GM19238 (cell line): ENCODE measurements at regions not wholly inside any gene's neighbourhood (a gene's known extent, or its start where the extent isn't known, plus 50 kb on each side); places are given as distances from the start of the nearest gene placed in this dataset.

Experiments
- DNase-seq: peaks from one replicate; pipeline ENCODE4 v3.0.0; 2011; ENCODE audit warnings: low spot score; ENCODE audit not compliant: insufficient read length

DNA sequence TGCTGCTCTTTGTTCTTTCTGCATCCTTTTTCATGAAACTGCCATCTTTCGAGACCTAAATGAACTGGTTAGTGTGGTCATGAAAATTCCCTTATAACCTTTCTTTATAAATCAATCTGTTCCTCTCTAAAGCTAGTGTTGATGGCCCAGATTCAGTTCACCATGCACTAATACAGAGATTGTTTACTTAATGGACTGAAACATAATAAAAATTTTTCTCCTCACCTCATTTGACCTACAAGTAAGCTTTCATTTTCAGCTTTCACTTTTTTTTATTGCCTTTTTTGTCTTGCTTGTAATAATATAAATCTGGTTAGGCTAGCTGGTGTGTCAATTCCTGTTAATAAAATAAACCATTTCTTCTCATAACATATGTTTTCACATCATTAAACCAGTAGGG, 183.8 kb downstream of the CCDC59 start:
- no peak for DNase-seq

DNA sequence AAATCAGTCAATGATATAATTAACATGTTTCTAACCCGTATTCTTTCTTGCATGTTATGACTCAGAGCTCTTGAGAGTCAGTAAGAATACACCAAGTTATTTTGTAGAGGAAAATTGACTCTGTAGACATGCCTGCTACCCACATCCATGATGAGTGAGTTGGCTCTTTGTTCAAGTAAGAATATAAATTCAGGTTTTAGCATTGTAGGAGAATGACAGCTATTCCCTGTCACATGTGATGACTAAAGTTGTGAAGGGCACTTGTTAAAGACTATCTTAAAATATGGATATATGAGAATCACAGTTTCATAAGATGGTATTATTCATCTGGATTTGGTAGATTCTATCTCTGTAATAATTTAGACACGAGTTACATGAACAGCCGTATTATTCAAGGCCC, 209.1 kb downstream of the CCDC59 start:
- no peak for DNase-seq

DNA sequence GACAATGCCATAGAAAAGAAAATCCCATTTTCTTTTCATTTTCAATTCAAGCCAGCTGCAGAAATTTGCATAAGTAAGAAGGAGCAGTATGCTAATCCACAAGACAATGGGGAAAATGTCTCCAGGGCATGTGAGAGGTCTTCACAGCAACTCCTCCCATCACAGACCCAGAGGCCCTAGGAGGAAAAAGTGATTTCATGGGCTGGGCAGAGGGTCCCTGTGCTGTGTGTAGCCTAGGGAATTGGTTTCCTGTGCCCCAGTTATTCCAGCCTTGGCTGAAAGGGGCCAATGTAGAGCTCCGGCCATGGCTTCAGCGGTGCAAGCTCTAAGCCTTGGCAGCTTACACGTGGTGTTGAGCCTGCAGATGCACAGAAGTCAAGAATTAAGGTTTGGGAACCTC, 211.4 kb downstream of the CCDC59 start:
- DNase-seq, result no peak

DNA sequence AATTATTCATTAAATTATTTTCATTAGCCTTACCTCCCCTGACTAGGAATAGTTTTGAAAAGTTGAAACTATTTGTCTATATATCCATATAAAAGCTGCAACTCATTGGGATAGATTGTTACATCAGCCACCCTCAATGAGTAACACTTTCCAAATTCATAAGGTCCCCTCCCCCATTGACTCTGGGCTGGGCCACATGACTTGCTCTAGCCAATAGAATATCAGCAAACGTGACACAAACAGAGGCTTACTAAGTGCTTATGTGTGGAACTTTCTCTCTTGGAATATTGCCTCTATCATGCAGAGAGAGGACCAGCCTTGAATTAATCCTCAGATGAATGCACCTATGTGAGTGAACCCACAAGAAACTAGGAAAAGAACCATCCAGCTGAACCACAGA, 213.7 kb downstream of the CCDC59 start:
- no peak for DNase-seq

DNA sequence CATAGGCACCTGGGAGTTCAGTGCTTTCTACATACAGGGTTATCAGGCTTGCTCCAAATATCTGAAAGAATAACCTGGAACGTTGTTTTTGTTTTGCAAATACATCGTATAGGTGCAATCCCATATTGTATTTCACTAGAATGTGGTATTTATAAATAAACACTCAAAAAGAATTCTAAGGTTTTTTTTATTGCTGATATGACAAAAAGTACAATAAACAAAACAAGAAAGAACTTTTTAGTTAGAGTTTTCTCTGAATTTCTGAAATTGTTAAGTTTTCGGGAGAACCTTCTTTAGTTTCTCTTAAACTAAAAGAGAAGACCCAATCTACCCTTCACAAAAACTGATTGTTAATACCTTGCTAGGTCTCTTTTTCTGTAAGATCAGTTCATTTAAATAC, 225.8 kb downstream of the CCDC59 start:
- DNase-seq, result no peak

DNA sequence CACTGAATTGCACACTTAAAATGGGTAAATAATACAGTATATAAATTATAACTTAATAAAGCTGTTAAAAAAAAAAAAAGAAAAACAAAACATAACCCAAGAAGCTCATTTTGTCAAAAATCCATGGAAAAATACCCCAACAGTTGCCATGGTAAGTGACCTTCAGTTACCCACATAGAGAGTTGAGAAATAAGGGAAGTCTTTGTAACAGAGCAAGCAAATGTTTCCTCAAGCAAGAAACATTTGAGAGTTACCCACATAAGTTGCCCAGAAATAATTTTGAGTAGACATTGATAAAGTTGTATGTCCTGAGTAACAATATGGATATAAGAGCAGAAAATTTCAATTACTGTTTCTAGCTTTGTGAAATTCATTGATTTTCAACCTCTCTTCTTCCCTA, 227.4 kb downstream of the CCDC59 start:
- DNase-seq, result no peak

DNA sequence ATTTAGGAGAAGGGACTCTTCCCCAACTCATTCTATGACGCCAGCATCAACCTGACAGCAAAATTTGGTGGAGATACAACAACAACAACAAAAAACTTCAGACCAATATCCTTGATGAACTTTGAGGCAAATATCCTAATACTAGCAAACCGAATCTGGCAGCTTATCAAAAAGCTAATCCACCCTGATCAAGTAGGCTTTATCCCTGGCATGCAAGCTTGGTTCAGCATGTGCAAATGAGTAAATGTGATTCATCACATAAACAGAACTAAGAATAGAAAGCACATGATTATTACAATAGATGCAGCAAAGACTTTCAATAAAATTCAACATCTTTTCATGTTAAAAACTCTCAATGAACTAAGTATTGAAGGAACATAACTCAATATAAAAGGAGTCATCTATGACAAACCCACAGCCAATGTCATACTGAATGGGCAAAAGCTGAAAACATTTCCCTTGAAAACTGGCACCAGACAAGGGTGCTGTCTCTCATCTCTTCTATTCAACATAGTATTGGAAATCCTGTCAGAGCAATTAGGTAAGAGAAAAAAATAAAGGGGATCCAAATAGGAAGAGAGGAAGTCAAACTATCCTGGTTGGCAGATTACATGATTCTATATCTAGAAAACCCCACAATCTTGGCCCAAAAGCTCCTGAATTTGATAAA, 233.3 kb downstream of the CCDC59 start:
- DNase-seq, result no peak

DNA sequence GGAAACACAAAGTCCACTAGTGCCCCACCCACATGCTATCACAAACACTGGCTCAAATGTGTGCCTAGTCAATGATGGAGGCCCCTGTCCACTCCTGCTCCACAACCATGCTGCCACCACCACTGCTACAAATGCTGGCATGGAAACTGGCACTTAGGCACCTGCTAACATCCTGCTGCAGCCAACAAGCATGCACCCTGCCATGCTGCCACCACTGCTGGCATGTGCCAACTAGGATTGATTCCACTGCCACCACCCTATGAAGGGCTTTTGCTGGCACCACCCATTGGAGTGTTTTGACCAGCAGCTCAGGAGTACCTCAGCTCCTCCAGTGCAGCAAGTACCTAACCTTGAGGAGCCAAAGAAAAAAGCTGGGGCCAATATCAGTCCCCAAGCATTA, 236.6 kb downstream of the CCDC59 start:
- no peak for DNase-seq

DNA sequence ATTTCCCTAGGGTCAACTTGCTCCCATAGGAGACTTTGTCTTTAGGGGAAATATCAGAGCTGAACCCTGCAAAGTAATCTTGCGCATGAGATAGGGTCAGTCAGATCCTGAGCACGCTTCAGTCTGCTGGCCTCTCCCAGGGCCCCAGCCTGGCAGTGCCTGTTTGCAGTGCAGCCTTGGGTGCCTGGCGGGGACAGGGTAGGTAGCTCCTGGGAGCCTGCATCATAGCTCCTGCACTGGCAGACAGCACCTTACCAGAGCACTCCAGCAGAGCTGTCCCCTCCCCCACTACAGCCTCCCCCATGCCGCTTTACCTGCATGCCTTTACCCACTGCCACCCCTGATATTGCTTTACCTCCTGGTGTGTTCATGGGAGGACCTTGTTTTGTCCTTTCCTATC, 237.3 kb downstream of the CCDC59 start:
- DNase-seq, result no peak

DNA sequence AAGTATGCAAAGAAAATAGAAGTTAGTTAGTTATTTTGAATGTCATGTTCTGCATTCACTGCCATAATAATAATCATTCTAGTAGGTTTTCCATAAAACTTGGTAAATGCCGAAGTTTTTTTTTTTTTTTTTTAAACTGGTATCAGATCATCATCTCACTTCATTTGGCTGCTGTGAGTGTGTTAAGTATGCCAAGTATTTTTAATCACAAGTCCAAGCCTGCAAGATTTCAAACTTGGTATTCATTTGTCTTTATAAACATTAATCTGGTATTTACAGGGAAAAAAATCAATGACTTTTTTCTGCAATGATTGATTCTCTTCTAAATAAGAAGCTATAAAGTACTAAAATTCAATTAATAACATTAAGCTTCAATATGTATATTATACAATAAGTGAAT, 248.9 kb downstream of the CCDC59 start:
- DNase-seq, result no peak

DNA sequence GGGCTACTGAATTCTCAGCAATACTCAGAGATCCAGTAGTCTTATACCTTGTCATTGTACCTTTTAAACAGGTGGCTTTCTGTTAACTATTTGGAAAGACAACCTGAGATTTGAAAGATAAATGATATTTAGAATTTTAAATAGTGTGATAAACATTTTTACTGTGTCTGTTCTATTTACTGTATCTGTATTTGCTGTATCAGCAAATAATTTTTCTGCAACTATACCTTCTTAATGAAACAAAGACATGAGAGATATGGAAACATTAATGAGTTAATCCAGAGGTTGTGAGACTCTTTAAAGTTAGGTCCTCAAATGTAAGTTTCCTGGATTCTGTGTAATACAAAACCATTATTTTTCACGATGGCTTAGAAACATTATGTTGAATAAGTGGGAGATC, 249.6 kb downstream of the CCDC59 start:
- no peak for DNase-seq

DNA sequence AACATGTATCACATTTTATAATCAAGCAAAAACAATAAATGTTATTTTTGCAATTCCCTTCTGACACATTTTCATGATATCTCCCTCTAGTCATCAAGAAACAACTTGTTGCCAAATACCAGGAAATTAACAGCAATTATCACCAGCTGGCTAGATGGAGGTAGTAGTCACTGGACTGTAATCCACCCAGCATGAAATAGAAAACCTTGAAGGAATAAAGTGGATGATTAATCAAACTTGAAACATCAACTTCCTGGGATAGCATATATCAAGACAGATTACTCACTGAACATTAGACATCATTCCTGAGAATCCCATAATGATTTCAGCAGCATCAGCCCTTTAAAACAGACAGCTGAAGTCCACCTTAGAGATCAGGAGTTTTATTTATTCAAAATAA, 259.0 kb downstream of the CCDC59 start:
- no peak for DNase-seq

DNA sequence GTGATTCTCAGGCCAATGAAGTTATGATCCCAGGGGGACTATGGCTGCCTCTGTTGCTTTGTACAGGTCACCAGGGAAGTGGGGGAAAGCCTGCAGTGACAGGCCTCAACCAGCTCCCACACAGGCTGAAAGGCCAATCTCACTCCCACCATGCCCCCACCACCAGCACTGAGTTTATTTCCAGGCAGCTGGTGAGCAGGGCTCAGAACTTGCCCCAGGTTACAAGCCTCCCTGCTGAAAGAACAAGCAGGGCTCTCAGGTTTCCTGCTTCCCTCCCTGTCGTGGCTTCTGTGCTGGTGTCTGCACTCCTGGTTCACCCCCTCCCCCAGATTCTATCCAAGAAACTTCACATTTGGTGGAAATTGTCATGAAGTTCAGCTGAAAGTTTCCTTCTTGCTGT, 260.3 kb downstream of the CCDC59 start:
- no peak for DNase-seq

DNA sequence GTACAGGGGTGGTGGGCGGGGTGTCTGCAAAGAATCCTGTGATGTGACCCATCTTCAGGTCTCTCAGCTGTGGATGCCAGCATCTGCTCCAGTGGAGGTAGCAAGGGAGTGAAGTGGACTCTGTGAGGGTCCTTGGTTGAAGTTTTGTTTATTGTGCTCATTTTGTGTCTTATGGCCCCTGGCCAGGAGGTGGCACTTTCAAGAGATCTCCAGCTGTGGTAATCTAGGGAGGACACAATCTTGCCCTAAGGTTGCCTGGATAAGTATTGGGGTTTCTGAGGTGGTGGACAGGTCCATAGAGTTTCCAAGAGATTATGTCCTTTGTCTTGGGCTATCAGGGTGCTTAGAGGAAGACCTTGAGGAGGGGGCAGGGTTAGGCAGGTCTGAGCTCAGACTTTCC, 260.7 kb downstream of the CCDC59 start:
- DNase-seq, result no peak

DNA sequence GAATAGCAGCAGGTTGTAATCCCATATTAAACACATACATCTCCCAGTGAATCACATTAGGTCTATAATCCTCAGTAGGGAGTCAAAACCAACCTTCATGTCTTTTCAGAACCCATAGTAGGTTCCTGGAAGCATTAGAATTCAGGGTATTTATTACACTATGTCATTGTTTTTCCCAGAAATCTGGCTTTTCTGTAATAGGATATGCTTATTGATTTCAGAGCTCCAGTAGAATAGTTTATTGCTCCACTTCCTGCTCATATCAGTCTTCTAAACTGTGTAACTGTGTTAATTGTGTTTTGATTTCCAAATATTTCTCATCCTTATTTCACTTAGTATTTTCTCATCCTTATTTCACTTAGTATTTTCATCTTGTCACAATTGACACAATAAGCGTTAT, 268.0 kb downstream of the CCDC59 start:
- no peak for DNase-seq

DNA sequence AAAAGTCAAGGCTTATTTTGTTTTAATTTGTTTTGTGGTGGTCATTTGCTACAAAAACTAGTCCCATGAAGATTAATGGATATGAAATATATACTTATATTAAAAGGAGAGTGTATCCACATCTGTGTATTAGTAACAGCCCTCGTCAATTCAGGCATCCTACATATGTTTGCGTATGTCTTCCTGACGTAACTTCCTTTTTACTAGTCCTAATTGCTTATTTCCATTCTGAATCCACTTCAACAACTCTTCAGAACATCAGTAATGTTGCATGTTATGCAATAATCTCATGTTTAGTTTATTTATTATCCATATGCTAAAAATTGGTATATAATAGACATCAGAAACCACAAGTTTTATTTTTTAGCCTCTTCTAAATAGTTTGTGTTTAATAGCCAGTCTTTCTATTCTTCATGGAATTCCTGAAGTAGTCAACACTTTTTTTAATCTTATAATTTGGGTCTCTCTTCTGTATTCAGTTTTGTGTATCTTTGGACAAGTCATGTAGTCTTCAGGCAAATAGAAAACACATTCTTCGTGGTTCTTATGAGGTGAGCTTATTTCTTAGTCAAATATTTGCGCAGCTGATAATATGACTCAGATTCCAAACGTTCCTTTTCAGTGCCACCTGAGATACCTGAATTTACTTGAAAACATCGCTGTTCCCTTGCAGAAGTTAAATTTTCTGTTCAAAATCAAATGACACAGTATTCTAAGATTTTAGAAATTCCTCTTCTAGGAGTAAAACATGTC, 268.6 kb downstream of the CCDC59 start:
- DNase-seq, result no peak

DNA sequence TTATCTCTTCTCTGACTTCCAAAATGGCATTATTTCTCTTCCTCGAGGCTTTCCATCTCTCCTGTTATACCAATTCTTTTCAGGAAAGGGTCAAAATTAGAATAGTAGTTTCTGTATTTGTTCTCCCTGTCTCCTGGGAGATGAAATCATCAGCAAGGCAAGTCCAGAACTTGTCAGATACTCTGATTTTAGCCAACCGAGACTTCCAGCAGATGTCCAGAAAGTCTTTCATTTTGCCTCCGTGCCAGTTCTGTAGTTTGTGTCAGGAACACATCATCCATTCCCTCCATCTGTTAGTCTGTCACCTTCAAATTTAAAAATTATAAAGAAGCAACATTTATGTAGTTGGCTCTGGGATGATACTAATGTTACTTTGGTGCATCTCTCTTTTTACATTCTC, 275.7 kb downstream of the CCDC59 start:
- DNase-seq, result no peak

DNA sequence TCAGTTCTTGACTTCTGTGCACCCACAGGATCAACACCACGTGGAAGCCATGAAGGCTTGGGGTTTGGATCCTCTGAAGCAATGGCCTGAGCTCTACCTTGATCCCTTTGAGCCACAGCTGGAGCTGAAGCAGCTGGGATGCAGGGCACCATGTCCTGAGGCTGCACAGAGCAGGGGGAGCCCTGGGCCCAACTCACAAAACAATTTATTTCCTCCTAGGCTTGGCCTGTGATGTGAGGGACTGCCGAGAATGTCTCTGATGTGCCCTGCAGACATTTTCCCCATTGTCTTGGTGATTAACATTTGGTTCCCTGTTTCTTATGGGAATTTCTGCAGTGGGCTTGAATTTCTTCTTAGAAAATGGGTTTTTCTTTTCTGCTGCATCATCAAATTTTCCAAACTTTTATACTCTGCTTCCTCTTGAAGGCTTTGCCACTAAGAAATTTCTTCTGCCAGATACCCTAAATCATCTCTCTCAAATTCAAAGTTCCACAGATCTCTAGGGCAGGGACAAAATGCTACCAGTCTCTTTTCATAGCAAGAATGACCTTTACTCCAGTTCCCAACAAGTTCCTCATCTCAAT, 288.2 kb downstream of the CCDC59 start:
- DNase-seq, result no peak

DNA sequence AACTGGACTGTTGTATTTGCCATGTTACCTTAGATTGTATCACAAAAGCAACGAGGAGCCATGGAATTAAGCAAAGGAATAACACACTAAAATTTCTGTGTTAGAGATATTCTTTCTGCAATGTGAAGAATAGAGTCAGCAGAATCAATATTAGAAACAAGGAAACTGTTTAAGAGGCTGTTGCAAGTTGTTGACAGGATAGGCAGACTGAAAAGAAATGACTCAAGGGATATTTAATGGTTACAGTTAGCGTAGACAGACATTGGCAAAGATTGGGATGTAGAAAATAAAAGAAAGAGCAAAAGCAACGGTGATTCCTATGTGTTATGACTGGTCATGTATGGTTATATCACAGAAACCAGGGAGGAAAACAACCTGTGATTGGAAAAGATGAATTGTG, 299.0 kb upstream of the PPFIA2 start:
- DNase-seq, result no peak

DNA sequence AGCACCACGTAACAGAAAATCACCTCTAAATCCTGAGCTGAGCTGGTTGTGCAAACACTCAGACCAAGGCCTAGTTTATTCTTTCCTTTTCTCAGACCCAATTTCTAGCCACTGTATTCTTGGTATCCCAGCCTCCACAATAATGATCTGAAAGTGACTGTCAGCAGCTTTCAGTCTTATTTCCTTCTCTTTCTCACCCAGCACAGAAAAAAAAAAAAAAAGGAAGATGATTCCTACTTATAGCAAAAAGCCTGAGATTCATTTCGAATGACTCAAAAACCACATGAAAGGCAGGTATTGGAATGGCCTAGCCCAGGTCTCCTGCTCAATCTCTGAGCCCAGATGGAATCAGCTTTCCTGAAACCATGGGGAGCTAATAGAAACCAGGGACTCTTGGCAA, 298.6 kb upstream of the PPFIA2 start:
- no peak for DNase-seq

DNA sequence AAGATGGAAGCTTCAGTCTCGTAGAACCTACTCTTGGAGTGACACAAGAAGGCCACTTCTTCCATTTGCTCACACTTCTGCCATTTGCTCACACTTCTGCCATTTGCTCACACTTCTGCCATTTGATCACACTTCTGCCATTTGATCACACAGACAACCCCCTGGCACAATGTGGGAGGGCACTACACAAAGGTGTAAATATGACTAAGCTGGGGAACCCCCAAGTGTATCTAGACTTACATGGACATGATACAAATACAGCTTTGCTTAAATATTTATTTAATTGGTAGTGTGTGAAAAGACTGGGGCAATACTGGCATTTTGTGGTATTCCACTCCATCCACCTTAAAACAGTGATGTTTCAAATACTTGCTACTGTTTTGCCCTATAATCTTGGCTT, 296.2 kb upstream of the PPFIA2 start:
- DNase-seq, result no peak

DNA sequence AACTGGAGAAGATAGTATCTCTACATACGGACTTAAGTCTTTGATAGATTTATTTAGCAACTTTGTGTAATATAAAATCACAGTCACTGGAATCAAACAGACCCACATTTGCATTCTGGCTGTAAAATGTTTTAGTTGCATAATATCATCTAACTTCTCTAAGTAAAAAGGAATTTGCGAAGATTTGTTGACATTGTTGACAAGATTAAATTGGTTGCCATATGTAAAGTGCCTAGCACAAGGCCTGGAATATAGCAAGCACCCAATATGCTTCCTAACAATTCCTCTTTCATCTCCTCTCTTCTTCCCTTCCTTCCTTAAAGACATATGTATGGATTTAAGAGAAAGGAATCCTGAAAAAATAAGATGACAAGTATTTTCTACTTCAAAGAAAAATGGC, 295.4 kb upstream of the PPFIA2 start:
- DNase-seq, result no peak

DNA sequence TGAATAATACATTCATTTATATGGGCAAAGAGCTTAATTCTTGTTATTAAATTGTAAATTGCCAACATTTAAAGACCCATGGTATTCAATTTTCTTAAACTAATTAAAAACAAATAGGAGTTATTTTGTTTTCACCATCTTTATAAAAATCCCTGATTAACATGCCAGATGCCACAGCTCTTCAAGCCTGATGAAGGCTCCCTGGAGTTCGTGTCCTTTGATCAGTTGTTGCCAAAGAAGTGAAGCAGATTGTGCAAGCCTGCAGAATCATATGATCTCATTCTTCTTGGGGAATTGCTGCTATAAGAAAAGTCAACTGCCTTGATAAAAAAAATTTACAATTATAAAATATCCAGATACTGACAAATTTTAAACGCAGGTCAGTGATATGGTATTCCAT, 288.3 kb upstream of the PPFIA2 start:
- DNase-seq, result no peak
